GM19463 (cell line): ENCODE measurements at regions not wholly inside any gene's neighbourhood (a gene's known extent, or its start where the extent isn't known, plus 50 kb on each side); places are given as distances from the start of the nearest gene placed in this dataset.
"Not testable (repeated sequence)": the region's sequence is repeated elsewhere in the genome, so short reads cannot be mapped to it uniquely, and the experiment has no call there.

Source experiments
- ATAC-seq: cut with Tn5 transposase; IDR thresholded peaks from one replicate; pipeline ENCODE4 v1.9.1; 2021; ENCODE audit warnings: mild to moderate bottlenecking, moderate library complexity; ENCODE audit not compliant: unreplicated experiment

- no peak for ATAC-seq
Observed at GRCh38 chr10:2925631-2926030, 141.7 kb upstream of the PFKP start.

DNA sequence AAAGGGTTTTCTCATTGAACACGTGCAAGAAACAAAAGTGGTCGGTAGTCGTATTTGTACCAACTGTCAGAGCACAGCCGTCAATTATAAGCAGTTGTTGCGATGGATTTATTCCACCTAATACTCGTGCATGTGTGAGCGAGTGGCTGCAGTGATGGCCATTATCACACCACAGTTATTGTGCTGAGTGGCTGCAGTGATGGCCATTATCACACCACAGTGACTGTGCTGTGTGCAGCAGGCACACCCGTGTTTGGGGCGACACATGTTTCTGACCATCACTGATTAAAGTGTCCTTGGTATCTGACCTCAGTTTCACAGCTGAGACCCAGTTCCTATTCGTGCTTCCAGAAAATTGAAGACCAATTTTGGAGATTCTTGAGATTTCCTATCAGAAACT lies 142.9 kb upstream of the PFKP start:
- ATAC-seq: no peak

- ATAC-seq: no peak
Observed at GRCh38 chr10:2921956-2922680, 145.2 kb upstream of the PFKP start.

GRCh38 chr10:2920637-2921036 lies 146.7 kb upstream of the PFKP start:
- ATAC-seq: no peak

DNA sequence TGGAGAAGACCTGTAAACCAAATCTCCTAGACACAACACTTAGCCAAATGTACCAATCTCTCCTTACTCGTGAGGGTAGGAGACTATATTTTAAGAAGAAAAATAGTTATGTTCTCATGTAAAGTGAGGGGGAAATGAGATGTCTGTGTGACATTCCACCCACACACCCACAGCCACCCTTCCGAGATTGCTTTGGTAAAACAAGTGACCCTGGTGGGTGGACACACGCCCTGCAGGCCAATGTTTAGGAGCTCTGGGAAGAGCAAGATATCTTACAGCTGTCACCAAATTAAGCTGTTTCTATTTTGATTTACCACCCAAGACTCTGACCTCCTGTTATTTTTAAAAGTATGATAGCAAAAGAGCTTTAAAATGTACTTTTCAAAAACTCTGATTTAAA lies 147.2 kb upstream of the PFKP start:
- ATAC-seq: no peak

DNA sequence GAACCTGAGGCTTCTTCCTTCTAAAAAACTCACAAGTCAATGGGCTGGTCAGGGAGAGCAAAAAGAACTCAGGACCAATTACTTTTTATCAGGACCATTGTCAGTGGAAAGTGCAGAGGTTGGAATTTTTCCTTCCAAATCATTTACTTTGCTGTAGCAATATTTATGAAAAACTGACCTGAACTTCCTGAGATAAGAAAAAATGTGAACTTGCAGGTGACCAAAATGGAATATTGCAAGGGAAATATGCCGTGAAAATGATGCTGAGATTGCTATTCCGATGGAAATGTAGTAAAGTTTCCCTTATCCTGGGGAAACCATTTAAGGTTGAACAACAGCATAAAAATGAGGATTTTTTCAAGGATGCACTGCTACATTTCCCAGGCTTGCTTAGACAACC lies 148.3 kb upstream of the PFKP start:
- no peak for ATAC-seq

GRCh38 chr10:2918489-2918888 lies 148.9 kb upstream of the PFKP start:
- no peak for ATAC-seq

DNA sequence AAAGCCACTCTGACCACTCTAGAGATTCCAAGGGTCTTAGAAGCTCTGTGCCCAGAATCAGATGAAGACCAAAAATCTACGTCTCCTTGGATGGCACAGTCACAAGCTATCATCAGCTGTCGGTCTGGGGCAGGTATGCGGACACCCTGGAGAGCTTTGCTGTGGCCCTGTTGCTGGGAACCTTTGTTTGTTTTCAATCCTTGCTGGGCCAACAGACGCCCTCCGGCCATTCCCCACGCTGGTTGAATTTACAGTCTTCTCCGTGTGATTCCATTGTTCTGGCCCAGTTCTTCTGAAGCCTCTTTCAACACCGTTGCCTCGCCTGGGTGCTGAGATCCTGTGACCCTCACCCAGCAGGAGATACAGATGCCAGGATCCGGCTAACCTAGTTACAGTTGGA lies 149.4 kb upstream of the PFKP start:
- no peak for ATAC-seq

GRCh38 chr10:2915412-2915811 lies 151.9 kb upstream of the PFKP start:
- ATAC-seq: no peak

GRCh38 chr10:2914741-2915140 lies 152.6 kb upstream of the PFKP start:
- ATAC-seq: no peak

DNA sequence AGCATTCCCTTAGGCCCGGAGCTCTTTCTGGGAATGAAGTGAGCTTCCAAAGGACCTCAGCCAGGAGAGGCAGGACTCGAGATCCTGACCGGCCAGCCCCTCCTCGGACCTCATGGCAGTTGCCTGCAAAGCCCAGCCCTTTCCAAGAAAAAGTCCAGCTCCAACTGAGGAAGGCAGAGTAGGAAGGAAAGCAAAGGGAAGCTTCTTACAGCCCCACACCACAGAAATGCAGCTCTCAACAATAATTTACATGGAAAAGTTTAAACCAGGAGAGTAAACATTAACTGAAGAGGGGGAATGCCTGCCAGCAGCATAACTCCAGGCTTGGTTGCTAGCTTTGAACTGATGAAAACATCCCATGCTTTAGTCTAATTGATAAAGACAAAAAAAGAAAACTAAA lies 153.9 kb upstream of the PFKP start:
- no peak for ATAC-seq

GRCh38 chr10:2910656-2911055 lies 156.7 kb upstream of the PFKP start:
- no peak for ATAC-seq

DNA sequence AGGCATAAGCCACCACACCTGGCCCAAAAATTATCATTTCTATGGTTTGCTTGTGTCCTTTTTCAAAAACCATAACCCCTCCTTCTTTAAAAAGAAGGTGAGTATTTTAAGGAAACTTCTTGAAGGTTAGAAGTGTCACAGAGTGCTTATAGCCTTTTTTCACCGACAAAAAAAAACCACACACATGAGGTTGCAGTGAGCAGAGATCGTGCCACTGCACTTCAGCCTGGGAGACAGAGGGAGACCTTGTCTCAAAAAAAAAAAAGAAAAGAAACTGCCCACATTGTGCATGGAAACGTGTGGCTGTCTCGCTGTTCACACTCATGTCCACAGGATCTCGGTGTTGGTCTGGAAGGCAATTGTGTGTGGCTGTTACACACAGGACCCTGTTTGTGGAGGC lies 157.4 kb upstream of the PFKP start:
- no peak for ATAC-seq

GRCh38 chr10:2908851-2909630 lies 158.3 kb upstream of the PFKP start:
- no peak for ATAC-seq

GRCh38 chr10:2906974-2907373 lies 160.4 kb upstream of the PFKP start:
- ATAC-seq: no peak

- no peak for ATAC-seq
Observed at GRCh38 chr10:2905851-2906250, 161.5 kb upstream of the PFKP start.

DNA sequence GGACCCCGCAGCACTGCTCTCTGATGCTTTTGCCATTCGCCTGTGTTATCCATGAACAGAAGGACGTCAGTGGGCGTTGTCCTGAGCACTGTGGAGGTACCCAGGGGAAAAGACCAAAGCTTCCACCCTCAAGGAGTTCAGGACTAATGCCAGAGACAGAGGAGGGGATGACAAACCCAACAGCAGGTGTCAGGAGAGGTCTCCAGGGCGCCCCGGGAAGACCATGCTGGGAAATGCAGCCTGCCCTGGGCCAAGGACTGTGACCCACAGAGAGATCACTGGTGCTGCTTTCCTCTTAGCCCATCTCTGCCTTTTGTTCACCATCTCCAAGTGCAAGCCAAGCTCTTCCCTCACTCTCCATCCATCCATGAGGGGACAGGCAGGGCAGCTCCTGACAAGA lies 166.8 kb upstream of the PFKP start:
- ATAC-seq: no peak

- no peak for ATAC-seq
Observed at GRCh38 chr10:2899246-2899951, 167.9 kb upstream of the PFKP start.

DNA sequence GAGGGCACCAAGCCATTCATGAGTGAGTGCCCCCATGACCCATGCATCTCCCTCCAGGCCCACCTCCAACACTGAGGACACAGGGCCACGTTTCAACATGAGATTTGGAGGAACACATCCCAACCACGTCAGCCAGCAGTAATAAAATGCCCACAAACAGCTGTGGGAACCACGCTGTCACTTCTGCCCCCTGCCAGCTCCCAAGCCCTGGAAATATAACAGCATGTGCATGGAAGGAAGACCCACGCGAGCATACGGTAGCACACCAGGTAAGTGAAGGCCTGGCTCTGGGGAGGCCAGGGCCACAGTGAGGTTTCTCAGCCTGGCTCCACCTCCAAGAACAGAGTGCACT lies 168.9 kb upstream of the PFKP start:
- ATAC-seq: no peak

DNA sequence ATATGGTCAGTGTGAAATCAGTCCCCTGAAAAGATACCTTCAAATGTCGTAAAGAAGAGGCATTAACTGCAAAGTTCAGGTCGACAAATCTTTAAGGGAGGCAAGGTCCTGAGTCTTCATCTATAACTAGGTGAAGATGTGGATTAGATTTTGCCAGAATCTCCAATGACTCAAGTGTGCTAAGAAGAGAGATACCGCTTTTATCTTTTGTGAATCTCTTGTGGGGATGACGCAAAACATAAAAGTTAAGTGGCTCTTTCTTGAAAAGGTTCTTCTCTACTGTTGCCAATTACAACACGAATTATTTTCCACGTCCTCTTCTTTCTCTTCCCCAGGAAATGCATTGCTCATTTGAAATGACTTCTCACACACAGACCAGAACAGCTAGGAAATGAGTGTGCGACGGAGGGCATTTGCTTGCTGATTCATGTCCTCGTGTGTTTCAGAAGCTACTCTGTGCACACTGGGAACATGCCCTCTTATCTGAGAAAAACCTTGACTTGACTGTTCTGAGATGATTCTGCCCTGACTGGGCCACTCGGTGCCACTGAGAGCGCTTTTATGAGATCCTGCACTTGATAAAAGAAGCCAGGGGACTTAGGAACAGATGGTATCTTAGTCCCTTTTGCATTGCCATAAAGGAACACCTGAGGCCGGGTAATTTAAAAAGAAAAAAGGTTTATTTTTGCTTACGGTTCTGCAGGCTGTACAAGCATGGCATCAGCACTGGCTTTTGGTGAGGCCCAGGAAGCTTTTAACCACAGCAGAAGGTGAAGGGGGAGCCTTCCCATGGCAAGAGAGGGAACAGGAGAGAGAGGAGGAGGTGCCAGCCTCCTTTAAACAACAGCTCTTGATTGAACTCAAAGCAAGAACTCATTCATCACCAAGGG lies 169.5 kb upstream of the PFKP start:
- no peak for ATAC-seq

- not testable (repeated sequence) for ATAC-seq
Observed at GRCh38 chr10:2896334-2896733, 171.0 kb upstream of the PFKP start.
